Activated naive CD8-positive, alpha-beta T cell treated with anti-CD3 and anti-CD28 coated beads, Interleukin-2, amount 50 U/mL, for 24 hours (primary cell): ENCODE measurements at regions not wholly inside any gene's neighbourhood (a gene's known extent, or its start where the extent isn't known, plus 50 kb on each side); places are given as distances from the start of the nearest gene placed in this dataset.

Experiments
- ATAC-seq: fragments of 150-1000 bp; cut with Tn5 transposase; one replicate; pipeline ENCODE4 v1.10.0; 2021
- DNase-seq: peaks from one replicate; pipeline ENCODE4 v3.0.0; 2021
- H3K27ac Mint-ChIP-seq: one replicate; pipeline ENCODE4 v1.8.0; 2021; ENCODE audit warnings: mild to moderate bottlenecking, mixed read lengths
- H3K27me3 Mint-ChIP-seq: one replicate; pipeline ENCODE4 v1.8.0; 2021; ENCODE audit warnings: mixed read lengths
- H3K36me3 Mint-ChIP-seq: one replicate; pipeline ENCODE4 v1.8.0; 2021; ENCODE audit warnings: low read depth, mixed read lengths
- H3K4me1 Mint-ChIP-seq: one replicate; pipeline ENCODE4 v1.8.0; 2021; ENCODE audit warnings: mixed read lengths
- H3K4me3 Mint-ChIP-seq: one replicate; pipeline ENCODE4 v1.8.0; 2021; ENCODE audit warnings: mild to moderate bottlenecking, moderate library complexity, mixed read lengths
- H3K9me3 Mint-ChIP-seq: one replicate; pipeline ENCODE4 v1.8.0; 2021; ENCODE audit warnings: mixed read lengths

DNA sequence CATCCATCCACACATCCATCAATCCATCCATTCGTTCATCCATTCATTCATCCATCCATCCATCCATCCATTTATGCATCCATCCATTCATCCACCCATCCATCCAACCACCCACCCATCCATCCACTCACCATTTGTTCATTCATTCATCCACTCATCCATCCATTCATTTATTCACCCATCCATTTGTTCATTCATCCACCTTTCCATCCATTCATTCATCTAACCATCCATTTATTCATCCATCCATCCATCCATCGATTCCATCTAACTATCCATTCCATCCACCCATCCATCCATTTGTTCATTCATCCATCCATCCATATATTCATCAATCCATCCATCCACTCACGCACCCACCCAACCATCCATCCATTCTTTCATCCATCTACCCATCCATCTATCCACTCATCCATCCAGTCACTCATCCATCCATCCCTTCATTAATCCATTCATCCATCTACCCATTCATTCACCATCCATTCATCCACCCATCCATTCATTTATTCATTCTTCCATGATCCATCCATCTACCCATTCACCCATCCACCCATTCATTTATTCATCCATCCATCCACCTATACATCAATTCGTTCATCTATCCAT is 225.0 kb downstream of the TUBA3C start:
- no peaks in the 10 kb centered on the region for H3K36me3 Mint-ChIP-seq
- ATAC-seq: no peak
- no peak for DNase-seq
- H3K27ac Mint-ChIP-seq: no peak overlapping the region
- H3K27me3 Mint-ChIP-seq: no peaks in the 10 kb centered on the region
- H3K4me1 Mint-ChIP-seq: no peaks in the 10 kb centered on the region
- H3K4me3 Mint-ChIP-seq: no peak overlapping the region
- H3K9me3 Mint-ChIP-seq: peaks cover 18% of the 10 kb centered on the region

DNA sequence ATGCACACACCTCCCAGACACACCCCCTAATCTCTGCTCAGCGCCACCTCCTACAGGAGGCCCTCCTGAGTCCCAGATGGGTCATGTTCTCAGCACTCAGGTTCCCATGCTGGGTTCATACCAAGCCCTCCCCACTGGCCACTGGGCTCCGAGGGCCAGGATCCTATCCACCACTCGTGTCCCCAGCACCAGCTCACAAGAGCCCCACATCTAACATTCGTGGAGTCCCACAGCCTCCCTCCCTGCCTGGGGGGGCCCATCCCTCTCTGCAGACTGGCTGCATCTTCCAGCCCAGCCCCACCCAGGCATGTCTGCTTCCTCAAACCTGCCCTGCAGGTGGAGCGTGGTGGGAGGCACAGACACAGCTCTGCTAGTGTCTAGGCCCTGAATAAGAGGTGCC is 227.4 kb downstream of the TUBA3C start:
- ATAC-seq: no peak
- H3K4me3 Mint-ChIP-seq: no peak overlapping the region
- H3K4me1 Mint-ChIP-seq: no peaks in the 10 kb centered on the region
- no peaks in the 10 kb centered on the region for H3K27me3 Mint-ChIP-seq
- no peak overlapping the region for H3K27ac Mint-ChIP-seq
- H3K36me3 Mint-ChIP-seq: no peaks in the 10 kb centered on the region
- H3K9me3 Mint-ChIP-seq: peaks cover 18% of the 10 kb centered on the region
- no peak for DNase-seq

DNA sequence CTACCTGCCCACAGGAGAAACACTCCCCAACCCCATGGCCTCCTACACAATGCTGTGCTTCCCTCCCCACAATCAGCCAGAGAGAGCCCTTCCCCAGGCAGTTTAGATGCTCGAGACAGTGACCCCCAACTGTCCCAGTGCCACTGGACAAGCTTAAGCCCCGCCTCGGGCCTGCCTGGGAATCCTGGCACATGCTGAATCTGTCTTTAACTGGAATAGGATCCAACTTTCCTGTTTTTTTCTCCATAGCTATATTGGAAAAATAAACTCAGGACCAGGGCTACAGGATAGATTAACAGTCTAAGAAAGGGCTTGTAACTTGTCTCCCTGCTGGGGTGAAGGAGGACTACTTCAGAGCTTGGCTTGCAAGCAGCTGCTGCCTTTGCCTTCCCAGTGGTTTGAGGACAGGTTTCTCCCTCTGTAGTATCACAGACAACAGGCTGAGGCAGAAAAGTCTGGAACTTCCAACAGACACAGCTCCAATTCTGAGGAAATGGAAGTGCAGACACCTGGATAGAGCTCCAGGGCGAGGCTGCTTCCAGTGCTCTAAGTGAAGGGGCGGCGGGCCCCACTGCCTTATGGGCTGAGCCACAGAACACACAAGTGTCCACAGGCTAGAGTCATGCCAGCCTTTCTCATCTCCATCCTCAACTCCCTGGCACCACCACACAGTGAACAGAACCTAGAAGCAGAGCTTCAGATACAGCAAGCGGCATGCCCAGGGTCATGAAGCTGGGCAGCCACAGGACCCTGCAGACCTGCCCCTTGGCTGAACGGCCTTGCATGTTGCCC is 228.3 kb downstream of the TUBA3C start:
- Mint-ChIP-seq H3K4me1 (no peaks in the 10 kb centered on the region), H3K9me3 (peaks cover 18% of the 10 kb centered on the region), H3K27ac (no peak overlapping the region), H3K27me3 (no peaks in the 10 kb centered on the region), H3K36me3 (no peaks in the 10 kb centered on the region), H3K4me3 (no peak overlapping the region)
- ATAC-seq (no peak), DNase-seq (no peak)

DNA sequence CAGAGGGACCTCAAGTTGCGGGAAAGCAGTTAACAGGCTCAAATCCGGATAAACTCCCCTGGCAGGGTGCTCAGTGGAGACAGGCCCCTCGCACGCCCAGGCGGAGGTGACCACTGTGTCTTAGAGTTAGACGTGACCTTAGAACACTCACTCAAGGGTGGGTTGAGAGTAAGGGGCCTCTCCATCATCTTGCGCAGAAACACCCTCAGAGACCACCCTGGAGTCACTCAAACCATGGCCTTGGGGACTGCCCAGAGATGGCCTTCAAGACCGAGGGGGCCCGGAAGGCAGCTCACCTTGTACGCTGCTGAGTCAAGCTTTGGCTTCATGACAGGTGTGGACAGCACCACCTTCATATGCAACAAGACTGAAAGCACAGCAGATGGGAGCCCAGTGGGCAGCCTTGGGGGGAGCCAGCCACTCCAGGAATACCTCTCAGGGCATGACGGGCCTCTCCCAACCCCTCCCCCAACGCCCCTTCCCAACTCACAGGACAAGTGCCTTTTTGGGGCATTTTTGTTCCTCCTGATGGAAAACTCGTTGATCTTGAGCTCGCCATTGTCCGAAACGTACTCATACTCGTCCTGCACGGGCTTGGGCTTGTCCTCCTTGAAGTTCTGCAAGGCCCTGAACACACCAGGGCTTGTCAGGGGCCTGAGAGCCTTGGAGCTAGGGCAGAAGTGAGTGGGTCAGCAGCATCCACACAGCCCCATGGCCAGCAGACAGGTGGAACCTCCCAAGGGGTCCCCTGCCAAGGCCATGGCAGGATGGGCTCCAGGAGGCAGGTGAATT is 229.2 kb downstream of the TUBA3C start:
- DNase-seq (no peak), ATAC-seq (no peak)
- H3K27ac Mint-ChIP-seq: no peak overlapping the region
- H3K9me3 Mint-ChIP-seq: peaks cover 18% of the 10 kb centered on the region
- H3K36me3 Mint-ChIP-seq: no peaks in the 10 kb centered on the region
- H3K27me3 Mint-ChIP-seq: no peaks in the 10 kb centered on the region
- H3K4me1 Mint-ChIP-seq: no peaks in the 10 kb centered on the region
- no peak overlapping the region for H3K4me3 Mint-ChIP-seq

DNA sequence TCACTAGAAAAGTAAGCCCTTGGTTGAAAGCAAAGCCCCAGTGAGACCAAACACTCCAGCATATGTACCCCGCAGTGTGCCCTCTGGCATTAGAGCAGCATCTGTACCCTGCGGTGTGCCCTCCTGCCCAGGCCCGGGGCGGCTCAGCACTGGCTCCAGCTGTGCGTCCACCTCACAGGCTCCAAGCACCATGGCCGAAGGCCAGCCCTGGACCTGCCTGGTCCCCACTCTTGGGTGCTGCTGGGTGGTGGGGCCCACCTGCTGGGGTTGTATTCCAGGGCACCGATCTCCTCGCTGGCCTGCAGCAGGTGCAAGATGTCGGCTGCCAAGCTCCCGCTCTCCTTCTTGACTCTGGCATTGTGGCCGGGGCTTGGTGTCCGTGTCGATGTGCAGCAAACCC is 230.2 kb downstream of the TUBA3C start:
- H3K36me3 Mint-ChIP-seq: no peaks in the 10 kb centered on the region
- H3K4me1 Mint-ChIP-seq: no peaks in the 10 kb centered on the region
- H3K4me3 Mint-ChIP-seq: no peak overlapping the region
- ATAC-seq: no peak
- H3K27me3 Mint-ChIP-seq: no peaks in the 10 kb centered on the region
- H3K27ac Mint-ChIP-seq: no peak overlapping the region
- DNase-seq: no peak
- peaks cover 10% of the 10 kb centered on the region for H3K9me3 Mint-ChIP-seq

DNA sequence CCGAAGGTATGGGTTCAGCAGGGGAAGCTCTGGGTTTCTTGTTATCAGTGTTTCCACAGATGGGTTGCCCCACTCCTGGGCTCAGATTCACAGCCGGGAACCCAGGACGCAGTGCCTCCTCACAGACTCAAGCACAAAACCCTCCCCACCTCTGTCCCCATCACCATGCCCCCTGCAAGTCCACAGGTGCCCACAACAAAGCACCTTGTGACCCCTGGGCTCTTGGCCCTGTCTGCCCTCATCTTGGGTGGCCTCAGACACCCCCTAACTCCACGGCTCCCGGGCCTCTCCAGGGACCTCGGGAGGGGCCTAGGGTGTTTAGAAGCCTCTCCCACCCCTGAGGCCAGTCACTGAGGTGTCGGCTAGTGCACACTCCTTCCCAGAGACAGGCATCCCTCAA is 231.7 kb downstream of the TUBA3C start:
- DNase-seq (no peak), ATAC-seq (no peak)
- Mint-ChIP-seq H3K27ac (no peak overlapping the region), H3K4me3 (no peak overlapping the region), H3K4me1 (no peaks in the 10 kb centered on the region), H3K36me3 (no peaks in the 10 kb centered on the region), H3K9me3 (no peaks in the 10 kb centered on the region), H3K27me3 (no peaks in the 10 kb centered on the region)

DNA sequence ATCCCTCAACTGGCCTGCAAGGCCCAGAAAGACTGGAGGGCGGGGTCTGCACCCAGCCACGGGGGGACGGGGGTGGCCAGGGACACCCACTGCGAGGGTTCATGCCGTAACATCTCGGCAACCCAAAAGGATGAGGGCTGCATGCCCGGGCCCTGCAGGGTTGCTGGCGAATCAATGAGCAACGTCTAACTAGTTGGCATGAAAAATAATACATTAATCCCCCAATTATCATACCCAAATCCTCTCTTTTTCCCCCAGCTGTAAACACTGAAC is 232.2 kb downstream of the TUBA3C start:
- H3K27me3 Mint-ChIP-seq: no peaks in the 10 kb centered on the region
- H3K27ac Mint-ChIP-seq: no peak overlapping the region
- ATAC-seq: no peak
- no peak for DNase-seq
- no peak overlapping the region for H3K4me3 Mint-ChIP-seq
- no peaks in the 10 kb centered on the region for H3K36me3 Mint-ChIP-seq
- H3K9me3 Mint-ChIP-seq: no peaks in the 10 kb centered on the region
- no peaks in the 10 kb centered on the region for H3K4me1 Mint-ChIP-seq

DNA sequence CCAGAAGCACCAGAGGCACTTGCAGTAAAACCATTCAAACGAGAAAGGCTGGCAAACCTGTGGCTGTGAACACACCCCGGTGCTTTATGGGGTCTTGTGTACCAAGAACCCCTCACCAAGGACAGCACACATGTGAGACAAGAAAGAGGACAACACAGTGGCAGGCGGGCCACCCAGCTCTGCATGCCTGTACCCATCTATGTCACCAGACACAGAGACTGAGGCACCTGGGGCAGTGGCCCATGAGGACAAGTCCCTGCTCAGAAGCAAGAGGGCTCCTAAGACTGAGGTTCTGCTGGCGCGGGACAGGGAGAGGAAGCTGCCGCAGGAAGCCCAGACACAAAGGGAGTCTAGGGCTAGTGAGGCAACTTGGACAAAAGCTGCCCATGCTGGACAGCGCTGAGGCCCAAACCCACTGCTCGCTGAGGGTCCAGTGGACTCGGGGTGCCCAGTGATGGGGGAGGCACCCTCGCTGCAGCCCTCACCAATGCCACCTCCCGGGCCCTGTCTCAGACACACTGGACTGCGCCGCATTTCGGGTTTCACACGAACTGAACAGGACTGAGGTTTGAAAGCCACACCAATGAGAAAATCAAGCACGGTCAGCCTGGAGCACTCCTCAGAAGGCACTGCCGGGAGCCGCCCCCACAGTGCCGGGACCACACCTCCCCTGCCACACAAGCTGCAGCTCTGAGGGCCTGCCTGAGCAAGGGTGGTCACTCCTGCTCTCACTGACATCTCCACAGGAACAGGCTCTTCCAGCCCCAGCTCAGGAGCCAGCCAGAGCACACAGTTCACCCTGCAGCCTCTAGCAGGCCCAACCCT is 232.7 kb downstream of the TUBA3C start:
- Mint-ChIP-seq H3K9me3 (no peaks in the 10 kb centered on the region), H3K27ac (no peak overlapping the region), H3K4me1 (no peaks in the 10 kb centered on the region), H3K27me3 (no peaks in the 10 kb centered on the region), H3K4me3 (no peak overlapping the region), H3K36me3 (no peaks in the 10 kb centered on the region)
- DNase-seq: no peak
- no peak for ATAC-seq

DNA sequence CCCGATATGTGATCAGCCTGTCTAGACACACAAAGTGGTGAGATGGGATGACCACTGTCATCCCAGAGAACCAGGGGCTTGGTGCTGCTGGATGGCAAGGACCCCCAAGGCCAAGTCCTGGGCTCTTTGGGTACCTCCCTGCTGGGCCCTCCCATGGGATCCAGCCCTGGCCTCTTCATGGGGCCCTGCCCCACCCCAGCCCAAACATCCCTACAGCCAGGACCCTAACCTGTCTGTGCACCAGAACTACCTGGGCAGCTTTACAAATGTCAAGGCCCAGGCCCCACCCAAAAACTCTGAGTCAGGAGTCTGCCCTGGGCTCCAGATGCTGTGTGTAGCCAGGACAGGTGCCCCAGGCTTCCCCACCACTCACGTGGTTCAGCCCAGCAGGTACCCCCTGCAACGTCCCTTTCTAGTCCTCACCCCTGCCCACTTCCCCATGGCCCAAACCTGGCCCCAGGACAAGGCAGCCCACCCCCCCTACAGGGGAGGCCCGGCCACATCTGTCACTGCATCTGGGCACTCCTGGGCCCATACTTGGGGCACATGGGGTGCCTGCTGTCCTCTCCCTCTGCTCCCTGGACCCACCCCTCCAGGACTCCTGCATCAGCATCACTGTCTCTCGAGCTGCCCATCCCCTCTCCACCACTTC is 233.5 kb downstream of the TUBA3C start:
- Mint-ChIP-seq H3K4me3 (no peak overlapping the region), H3K4me1 (no peaks in the 10 kb centered on the region), H3K36me3 (no peaks in the 10 kb centered on the region), H3K9me3 (no peaks in the 10 kb centered on the region), H3K27me3 (no peaks in the 10 kb centered on the region), H3K27ac (no peak overlapping the region)
- ATAC-seq (no peak), DNase-seq (no peak)

DNA sequence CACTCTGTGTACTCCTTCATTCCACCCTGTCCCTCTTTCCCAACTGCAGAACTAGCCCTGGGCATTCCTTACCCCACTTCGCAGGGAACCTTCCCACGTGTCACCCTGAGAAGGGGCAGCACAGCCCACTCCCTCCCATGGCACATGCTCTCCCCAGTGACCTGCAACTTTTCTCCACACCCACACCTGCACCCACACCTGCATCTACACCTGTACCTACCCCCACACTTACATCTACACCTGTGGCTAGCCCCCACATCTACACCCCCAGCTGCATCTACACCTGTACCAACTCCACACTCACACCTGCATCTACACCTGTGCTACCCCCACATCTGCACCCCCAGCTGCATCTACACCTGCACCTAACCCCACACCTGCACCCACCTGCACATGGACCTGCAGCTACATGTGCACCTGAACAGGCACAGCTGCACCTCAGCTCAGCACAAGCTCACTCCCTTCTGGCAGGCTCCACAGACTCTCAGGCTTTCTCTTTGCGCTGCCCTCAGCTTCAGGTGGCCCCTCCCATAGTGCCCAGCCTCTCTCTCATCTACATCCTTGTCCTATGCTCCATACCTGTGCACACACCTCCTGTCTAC is 234.1 kb downstream of the TUBA3C start:
- ATAC-seq (no peak), DNase-seq (no peak)
- Mint-ChIP-seq H3K27ac (no peak overlapping the region), H3K36me3 (no peaks in the 10 kb centered on the region), H3K27me3 (no peaks in the 10 kb centered on the region), H3K4me3 (no peak overlapping the region), H3K4me1 (no peaks in the 10 kb centered on the region), H3K9me3 (no peaks in the 10 kb centered on the region)

DNA sequence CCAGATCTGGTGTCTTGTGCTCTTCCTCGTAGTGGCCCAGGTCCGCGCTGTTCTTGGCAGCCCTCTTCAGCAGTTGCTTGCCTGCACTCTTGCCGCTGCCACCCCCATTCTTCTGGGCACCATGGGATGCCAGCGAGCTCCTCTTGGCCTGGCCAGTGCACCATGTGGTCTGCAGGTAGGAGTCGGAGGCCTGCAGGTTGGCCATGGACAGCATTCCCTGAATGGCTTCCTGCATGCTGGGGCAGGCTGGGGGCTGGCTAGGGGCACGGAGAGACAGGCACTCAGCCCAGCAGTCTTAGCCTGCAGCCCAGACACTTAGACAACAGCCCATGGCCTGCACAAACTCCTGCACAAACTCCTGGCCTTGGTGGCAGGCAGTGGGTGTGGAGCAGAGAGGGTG is 234.9 kb downstream of the TUBA3C start:
- H3K4me3 Mint-ChIP-seq: no peak overlapping the region
- no peaks in the 10 kb centered on the region for H3K27me3 Mint-ChIP-seq
- no peak overlapping the region for H3K27ac Mint-ChIP-seq
- no peaks in the 10 kb centered on the region for H3K36me3 Mint-ChIP-seq
- H3K4me1 Mint-ChIP-seq: no peaks in the 10 kb centered on the region
- H3K9me3 Mint-ChIP-seq: no peaks in the 10 kb centered on the region
- DNase-seq (no peak), ATAC-seq (no peak)

DNA sequence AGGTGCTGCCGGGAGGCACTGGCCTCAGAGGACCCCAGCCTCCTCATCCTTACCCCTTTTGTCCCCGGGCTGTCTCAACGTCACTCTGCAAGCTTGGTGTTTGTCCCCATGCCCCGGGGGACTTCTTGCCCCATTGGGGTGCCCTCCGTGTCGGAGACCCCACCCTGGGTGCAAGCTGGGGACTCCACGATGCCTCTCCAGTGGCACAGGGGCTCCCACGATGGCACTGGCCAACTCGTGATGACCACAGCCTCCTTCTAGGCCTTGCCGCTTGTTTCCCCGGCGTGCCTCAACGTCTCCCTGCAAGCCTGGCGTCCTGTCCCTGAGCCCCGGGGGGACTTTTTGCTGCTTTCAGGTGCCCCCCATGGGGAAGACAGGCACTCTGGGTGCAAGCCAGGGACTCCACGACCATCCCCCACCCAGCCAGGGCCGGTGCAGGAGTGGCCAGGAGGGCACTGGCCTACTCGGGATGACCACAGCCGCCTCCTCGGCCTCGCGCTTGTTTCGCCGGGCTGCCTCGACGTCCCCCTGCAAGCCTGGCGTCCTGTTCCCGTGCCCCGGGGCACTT is 237.0 kb downstream of the TUBA3C start:
- Mint-ChIP-seq H3K27ac (no peak overlapping the region), H3K9me3 (no peaks in the 10 kb centered on the region), H3K27me3 (no peaks in the 10 kb centered on the region), H3K4me1 (no peaks in the 10 kb centered on the region), H3K36me3 (no peaks in the 10 kb centered on the region), H3K4me3 (no peak overlapping the region)
- ATAC-seq (no peak), DNase-seq (no peak)

DNA sequence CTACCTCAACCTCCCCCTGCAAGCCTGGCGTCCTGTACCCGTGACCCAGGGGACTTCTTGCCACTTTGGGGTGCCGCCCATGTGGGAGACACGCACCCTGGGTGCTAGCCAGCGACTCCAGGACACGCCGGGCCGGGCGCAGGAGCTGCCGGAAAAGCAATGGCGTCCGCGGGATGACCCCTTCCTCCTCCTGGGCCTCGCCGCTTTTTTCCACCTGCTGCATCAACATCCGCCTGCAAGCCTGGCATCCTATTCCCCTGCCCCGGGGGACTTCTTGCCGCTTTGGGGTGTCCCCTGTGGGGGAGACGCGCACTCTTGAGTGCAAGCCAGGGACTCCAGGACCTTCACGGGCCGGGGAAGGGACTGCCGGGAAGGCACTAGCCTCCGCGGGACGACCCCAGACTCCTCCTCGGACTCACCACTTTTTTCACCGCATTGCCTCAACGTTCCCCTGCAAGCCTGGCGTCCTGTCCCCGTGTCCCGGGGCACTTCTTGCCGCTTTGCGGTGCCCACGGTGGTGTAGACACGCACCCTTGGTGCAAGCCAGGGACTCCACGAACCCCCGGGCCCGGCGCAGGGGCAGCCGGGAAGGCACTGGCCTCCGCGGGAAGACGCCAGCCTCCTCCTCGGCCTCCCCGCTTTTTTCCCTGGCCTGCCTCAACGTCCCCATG is 237.8 kb downstream of the TUBA3C start:
- H3K4me1 Mint-ChIP-seq: no peaks in the 10 kb centered on the region
- no peak for ATAC-seq
- no peaks in the 10 kb centered on the region for H3K27me3 Mint-ChIP-seq
- no peak overlapping the region for H3K27ac Mint-ChIP-seq
- no peak overlapping the region for H3K4me3 Mint-ChIP-seq
- no peak for DNase-seq
- H3K9me3 Mint-ChIP-seq: no peaks in the 10 kb centered on the region
- no peaks in the 10 kb centered on the region for H3K36me3 Mint-ChIP-seq
